PC-3 (cell line): ENCODE measurements at regions not wholly inside any gene's neighbourhood (a gene's known extent, or its start where the extent isn't known, plus 50 kb on each side); places are given as distances from the start of the nearest gene placed in this dataset.

Experiments
- ATAC-seq: fragments of 200-7000 bp; cut with Tn5 transposase; 2 replicates; pipeline ENCODE4 v1.9.1; 2020; ENCODE audit warnings: mild to moderate bottlenecking, moderate library complexity
- BruUV-seq: library from RNA; stranded (reverse); fragments of 400-500 nt; replicated peaks from 2 replicates; lab custom pipeline; 2021; lab: Mats Ljungman, UMichigan
- CTCF ChIA-PET: fragments of 300-600 bp; sonication (Branson Sonifier 250); formaldehyde crosslinking; loops from one replicate; lab custom pipeline; 2022; ENCODE audit warnings: antibody characterized with exemption; lab: Charles Lee
- POLR2A ChIA-PET: fragments of 300-600 bp; sonication (Branson Sonifier 250); formaldehyde crosslinking; loops from one replicate; lab custom pipeline; 2022; ENCODE audit warnings: antibody characterized with exemption; ENCODE audit not compliant: unreplicated experiment; lab: Charles Lee
- DNase-seq: peaks from one replicate; pipeline ENCODE4 v3.0.0-alpha.2; 2015
- H2AFZ ChIP-seq: fragments of 300-600 bp; sonication (generic); 2 replicates; pipeline ENCODE4 v1.6.0; 2016; ENCODE audit warnings: antibody characterized with exemption, low read length
- H3F3A ChIP-seq: fragments of 300-600 bp; sonication (generic); one replicate; pipeline ENCODE4 v1.6.0; 2017; ENCODE audit warnings: antibody characterized with exemption, low read length, control low read depth, mild to moderate bottlenecking; ENCODE audit not compliant: unreplicated experiment
- H3K27ac ChIP-seq: fragments of 300-600 bp; sonication (generic); 2 replicates; pipeline ENCODE4 v1.5.1; 2016; ENCODE audit warnings: mild to moderate bottlenecking, low read length
- H3K27me3 ChIP-seq: fragments of 300-600 bp; sonication (generic); 2 replicates; pipeline ENCODE4 v1.6.1; 2016; ENCODE audit warnings: low read length, mixed read lengths
- H3K36me3 ChIP-seq: fragments of 300-600 bp; sonication (generic); 2 replicates; pipeline ENCODE4 v1.6.1; 2016; ENCODE audit warnings: low read depth, mixed run types, low read length, mixed read lengths
- H3K4me1 ChIP-seq: fragments of 300-600 bp; sonication (generic); 2 replicates; pipeline ENCODE4 v1.5.1; 2016; ENCODE audit warnings: low read length; ENCODE audit not compliant: insufficient read depth
- H3K4me2 ChIP-seq: fragments of 300-600 bp; sonication (generic); 2 replicates; pipeline ENCODE4 v1.6.0; 2016; ENCODE audit warnings: low read length
- H3K4me3 ChIP-seq: fragments of 300-600 bp; sonication (generic); 2 replicates; pipeline ENCODE4 v1.5.1; 2016; ENCODE audit warnings: mild to moderate bottlenecking, low read length, mixed read lengths
- H3K79me2 ChIP-seq: fragments of 300-600 bp; sonication (generic); 2 replicates; pipeline ENCODE4 v1.6.1; 2017; ENCODE audit warnings: low read length, mixed read lengths
- H3K9ac ChIP-seq: fragments of 300-600 bp; sonication (generic); 2 replicates; pipeline ENCODE4 v1.6.0; 2016; ENCODE audit warnings: mild to moderate bottlenecking, low read length
- H3K9me2 ChIP-seq: fragments of 300-600 bp; sonication (generic); replicated peaks from 2 replicates; pipeline ENCODE4 v1.6.1; 2016; ENCODE audit warnings: mixed run types, low read length, mixed read lengths
- H3K9me3 ChIP-seq: fragments of 300-600 bp; sonication (generic); 2 replicates; pipeline ENCODE4 v1.6.1; 2016; ENCODE audit warnings: low read length, mixed read lengths
- H4K20me1 ChIP-seq: fragments of 300-600 bp; sonication (generic); 2 replicates; pipeline ENCODE4 v1.6.1; 2016; ENCODE audit warnings: low read length, mixed read lengths
- CTCF ChIP-seq: fragments of 300-600 bp; sonication (generic); conservative IDR thresholded peaks from 2 replicates; pipeline ENCODE4 v1.5.1; 2017; ENCODE audit warnings: antibody characterized with exemption, low read depth, mild to moderate bottlenecking, low read length
- EZH2 ChIP-seq: fragments of 300-600 bp; sonication (generic); IDR thresholded peaks from one replicate; pipeline ENCODE4 v1.6.1; 2017; ENCODE audit warnings: antibody characterized with exemption, mild to moderate bottlenecking, low read length; ENCODE audit not compliant: unreplicated experiment
- EZH2phosphoT487 ChIP-seq: fragments of 300-600 bp; sonication (generic); IDR thresholded peaks from 2 replicates; pipeline ENCODE4 v1.6.1; 2018; ENCODE audit warnings: mild to moderate bottlenecking, antibody characterized with exemption, low read length, borderline replicate concordance
- intact Hi-C: fragments of 100-400 bp; cut with micrococcal nuclease; formaldehyde crosslinking; loops from 2 replicates; pipeline ENCODE4 v1.9.0; 2023

DNA sequence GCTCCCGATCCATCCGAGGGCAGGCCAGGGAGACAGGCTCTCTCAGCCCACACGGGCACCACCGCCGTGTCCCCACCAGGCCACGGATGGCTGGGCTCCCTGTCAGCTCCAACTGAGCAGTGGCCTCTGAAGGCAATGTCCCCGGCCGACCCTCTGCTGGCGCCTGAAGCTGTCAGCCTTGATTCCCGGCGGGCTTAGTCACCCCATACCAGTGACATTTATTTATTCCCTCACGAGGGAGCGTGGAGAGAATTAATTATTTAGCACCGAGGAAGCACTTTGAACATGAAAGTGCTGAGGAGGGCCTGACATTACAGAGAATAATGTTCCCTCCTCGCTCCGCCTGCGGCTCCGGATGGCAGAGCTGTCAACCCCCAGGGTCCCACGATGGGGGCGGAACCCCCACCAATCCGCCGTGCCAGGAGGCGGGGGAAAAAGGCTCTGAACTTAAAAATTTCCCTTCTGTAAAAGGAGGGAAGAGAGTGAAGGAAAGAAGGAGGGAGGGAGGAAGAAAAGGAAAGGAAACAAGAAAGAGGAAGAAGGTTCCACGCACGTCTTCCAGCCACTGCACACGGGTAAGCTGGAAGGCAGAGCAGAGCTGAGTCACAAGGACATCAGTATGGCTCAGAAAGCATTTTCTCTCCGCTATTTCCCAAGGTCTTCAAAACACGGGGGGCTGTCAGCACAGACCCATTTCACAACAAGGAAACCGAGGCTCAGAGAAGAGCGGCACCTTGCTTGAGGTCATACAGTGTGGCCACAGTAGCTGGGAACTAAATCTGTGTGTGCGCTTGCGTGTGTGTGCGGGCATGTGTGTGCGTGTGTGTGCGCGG lies 108.7 kb upstream of the NCOR2 start:
- no peak overlapping the region for H2AFZ ChIP-seq
- BruUV-seq: no TSS peak
- H3K4me1 ChIP-seq: peaks cover 18% of the 10 kb centered on the region
- no peak overlapping the region for H3K9ac ChIP-seq
- H3K4me3 ChIP-seq: no peak overlapping the region
- DNase-seq: no peak
- H3K4me2 ChIP-seq: no peak overlapping the region
- CTCF ChIA-PET: no interaction called here
- ATAC-seq: no peak
- intact Hi-C loops: no loop called here
- H3K79me2 ChIP-seq: no peaks in the 10 kb centered on the region
- H3K9me3 ChIP-seq: no peaks in the 10 kb centered on the region
- H4K20me1 ChIP-seq: no peaks in the 10 kb centered on the region
- TF ChIP-seq CTCF (no peak), EZH2phosphoT487 (no peak), EZH2 (no peak)
- no peaks in the 10 kb centered on the region for H3K9me2 ChIP-seq
- H3F3A ChIP-seq: no peaks in the 10 kb centered on the region
- no peak overlapping the region for H3K27ac ChIP-seq
- POLR2A ChIA-PET: no interaction called here
- no peaks in the 10 kb centered on the region for H3K27me3 ChIP-seq
- H3K36me3 ChIP-seq: no peaks in the 10 kb centered on the region

GRCh38 chr12:124674937-124675336 lies 107.5 kb upstream of the NCOR2 start:
- no TSS peak for BruUV-seq
- intact Hi-C loops: no loop called here
- ATAC-seq: no peak
- H2AFZ ChIP-seq: no peak overlapping the region
- H3K4me3 ChIP-seq: no peak overlapping the region
- no peak for TF ChIP-seq EZH2phosphoT487
- TF ChIP-seq CTCF: no peak
- no peak for TF ChIP-seq EZH2
- no peak for DNase-seq
- no peaks in the 10 kb centered on the region for H3F3A ChIP-seq
- no peaks in the 10 kb centered on the region for H3K27me3 ChIP-seq
- H3K9me2 ChIP-seq: no peaks in the 10 kb centered on the region
- peaks cover 9% of the 10 kb centered on the region for H3K4me1 ChIP-seq
- no peak overlapping the region for H3K27ac ChIP-seq
- no peaks in the 10 kb centered on the region for H4K20me1 ChIP-seq
- H3K36me3 ChIP-seq: no peaks in the 10 kb centered on the region
- no peaks in the 10 kb centered on the region for H3K79me2 ChIP-seq
- no peak overlapping the region for H3K4me2 ChIP-seq
- H3K9ac ChIP-seq: no peak overlapping the region
- no peaks in the 10 kb centered on the region for H3K9me3 ChIP-seq
- ChIA-PET POLR2A (no interaction called here), CTCF (no interaction called here)
